H1 (cell line): ENCODE measurements at regions not wholly inside any gene's neighbourhood (a gene's known extent, or its start where the extent isn't known, plus 50 kb on each side); places are given as distances from the start of the nearest gene placed in this dataset.

Experiments used
- RNF2 ChIP-seq: fragments of 200-900, 300-1000 bp; sonication (generic); IDR thresholded peaks from 2 replicates; pipeline ENCODE4 v1.7.1; 2016; ENCODE audit warnings: borderline replicate concordance, low read depth, mild to moderate bottlenecking, antibody characterized with exemption, low read length; ENCODE audit not compliant: poor library complexity, severe bottlenecking; ENCODE audit errors: missing control alignments

- no peak for TF ChIP-seq RNF2
Observed at GRCh38 chr7:15937571-15937970, 251.1 kb upstream of the MEOX2 start (continued).
